Ovary (tissue), 3 donors: ENCODE measurements at regions not wholly inside any gene's neighbourhood (a gene's known extent, or its start where the extent isn't known, plus 50 kb on each side); places are given as distances from the start of the nearest gene placed in this dataset.

Experiments used
- CTCF ChIP-seq, 3 donors: fragments of 450-650 bp in 2 of 3; fragments of 200-600 bp in 1 of 3; IDR thresholded peaks; one replicate each; pipeline versions ENCODE4 v1.5.1 to v1.8.0; 2016 to 2022; ENCODE audit warnings: antibody characterized with exemption in 3 of 3, mild to moderate bottlenecking in 1 of 3
- EP300 ChIP-seq: sonication (generic); formaldehyde crosslinking; IDR thresholded peaks from one replicate; pipeline ENCODE4 v1.6.1; 2017; ENCODE audit warnings: antibody characterized with exemption
- POLR2A ChIP-seq: fragments of 450-650 bp; IDR thresholded peaks from one replicate; pipeline ENCODE4 v1.6.1; 2017; ENCODE audit warnings: antibody characterized with exemption, mild to moderate bottlenecking, moderate library complexity
- donor health status: DM: no; HTN: no; CAD: no.

- TF ChIP-seq CTCF (IDR thresholded peaks at IDR 0.05) (no peak), POLR2A (no peak), EP300 (no peak)
Observed at GRCh38 chr2:14428056-14428455, 204.5 kb upstream of the LRATD1 start.
